Smooth muscle cell of the brain vasculature (primary cell): ENCODE measurements at regions not wholly inside any gene's neighbourhood (a gene's known extent, or its start where the extent isn't known, plus 50 kb on each side); places are given as distances from the start of the nearest gene placed in this dataset.

Experiments used
- DNase-seq: peaks from one replicate; pipeline ENCODE4 v3.0.0-alpha.2; 2012; ENCODE audit warnings: low read depth, low spot score

GRCh38 chr10:93178226-93178625, 104.5 kb downstream of the CYP26A1 start:
- DNase-seq, result no peak

GRCh38 chr10:93180482-93180931, 106.8 kb downstream of the CYP26A1 start:
- DNase-seq, result no peak

- DNase-seq, result no peak
Measured at GRCh38 chr10:93181271-93182048, 107.8 kb downstream of the CYP26A1 start.

- DNase-seq, result no peak
Measured at GRCh38 chr10:93182049-93182327, 108.3 kb downstream of the CYP26A1 start.

- DNase-seq, result no peak
Measured at GRCh38 chr10:93182790-93183189, 109.1 kb downstream of the CYP26A1 start.

- no peak for DNase-seq
Measured at GRCh38 chr10:93186653-93187052, 113.0 kb downstream of the CYP26A1 start.

GRCh38 chr10:93189944-93190343, 116.3 kb downstream of the CYP26A1 start:
- no peak for DNase-seq

- DNase-seq, result no peak
Measured at GRCh38 chr10:93190372-93190771, 116.7 kb downstream of the CYP26A1 start.

GRCh38 chr10:93193906-93194305, 120.2 kb downstream of the CYP26A1 start:
- no peak for DNase-seq

GRCh38 chr10:93198401-93199131, 124.9 kb downstream of the CYP26A1 start:
- no peak for DNase-seq

- DNase-seq, result peak; percentile 12
Measured at GRCh38 chr10:93199191-93199751, 125.6 kb downstream of the CYP26A1 start.

GRCh38 chr10:93204494-93205485, 131.1 kb downstream of the CYP26A1 start:
- no peak for DNase-seq

- DNase-seq, result no peak
Measured at GRCh38 chr10:93206652-93207051, 133.0 kb downstream of the CYP26A1 start.

GRCh38 chr10:93208717-93209464, 135.2 kb downstream of the CYP26A1 start:
- no peak for DNase-seq

- DNase-seq, result no peak
Measured at GRCh38 chr10:93211991-93212390, 138.3 kb downstream of the CYP26A1 start.

- no peak for DNase-seq
Measured at GRCh38 chr10:93215312-93215711, 141.6 kb downstream of the CYP26A1 start.

- no peak for DNase-seq
Measured at GRCh38 chr10:93216341-93216985, 142.8 kb downstream of the CYP26A1 start.

- no peak for DNase-seq
Measured at GRCh38 chr10:93218386-93218785, 144.7 kb downstream of the CYP26A1 start.

GRCh38 chr10:93219347-93219746, 145.7 kb downstream of the CYP26A1 start:
- no peak for DNase-seq
